ENCODE measurements at regions not wholly inside any gene's neighbourhood (a gene's known extent, or its start where the extent isn't known, plus 50 kb on each side); places are given as distances from the start of the nearest gene placed in this dataset.
"Not testable (repeated sequence)": the region's sequence is repeated elsewhere in the genome, so short reads cannot be mapped to it uniquely, and the experiment has no call there.

DNA sequence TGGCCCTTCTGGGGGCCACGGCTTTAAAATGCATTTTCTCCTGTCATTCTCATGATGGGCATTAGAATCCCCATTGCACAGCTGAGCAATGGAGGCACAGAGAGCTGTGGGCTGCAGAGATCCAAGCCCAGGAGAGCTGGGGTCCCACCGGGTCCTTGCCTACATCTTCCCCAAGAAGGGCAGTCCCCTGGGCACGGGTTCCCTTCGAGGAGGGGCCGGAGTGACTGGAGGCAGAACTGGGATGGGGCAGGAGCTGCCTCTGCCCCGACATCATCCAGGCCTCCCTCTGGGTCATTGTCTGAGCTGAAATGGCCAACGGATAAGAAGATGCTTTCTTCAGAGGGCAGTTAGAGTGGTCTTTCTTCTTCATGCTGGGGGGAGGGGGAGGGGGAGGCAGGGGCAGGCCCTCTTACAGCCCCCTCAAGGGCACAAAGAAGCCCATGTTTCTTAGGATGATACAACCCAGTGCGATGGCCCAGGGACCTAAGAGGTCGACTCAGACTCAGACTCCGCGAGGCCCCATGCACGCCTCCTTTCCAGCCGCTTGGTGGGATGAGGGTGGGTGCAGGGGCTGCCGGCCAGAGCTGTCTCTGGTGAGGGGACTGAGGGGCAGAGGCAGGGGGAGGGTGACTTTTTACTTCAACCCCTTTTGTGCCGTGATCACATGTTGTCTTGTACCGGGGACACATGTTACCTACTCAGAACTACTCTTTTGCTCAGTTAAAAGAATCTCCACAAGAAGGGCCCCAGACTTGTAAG is 112.4 kb upstream of the IRX2 start:
- CTCF ChIA-PET = no interaction called here
- Histone ChIP-seq H3K9me3 (no peaks in the 10 kb centered on the region), H3K27ac (no peak overlapping the region), H3K4me3 (no peak overlapping the region), H3K4me2 (no peak overlapping the region), H3K4me1 (no peaks in the 10 kb centered on the region)
- TF ChIP-seq EHMT2 (IDR thresholded peaks at IDR 0.05; ENCODE audit: low read depth) (no peak), FOSB (CRISPR knock-in tag; IDR thresholded peaks at IDR 0.05) (no peak), POLR2AphosphoS2 (conservative IDR thresholded peaks at IDR 0.05; ENCODE audit: low read length) (no peak), ZFP36 (IDR thresholded peaks at IDR 0.05; ENCODE audit: borderline replicate concordance, partially characterized antibody) (no peak)
- TF ChIP-seq, protein P1, sequence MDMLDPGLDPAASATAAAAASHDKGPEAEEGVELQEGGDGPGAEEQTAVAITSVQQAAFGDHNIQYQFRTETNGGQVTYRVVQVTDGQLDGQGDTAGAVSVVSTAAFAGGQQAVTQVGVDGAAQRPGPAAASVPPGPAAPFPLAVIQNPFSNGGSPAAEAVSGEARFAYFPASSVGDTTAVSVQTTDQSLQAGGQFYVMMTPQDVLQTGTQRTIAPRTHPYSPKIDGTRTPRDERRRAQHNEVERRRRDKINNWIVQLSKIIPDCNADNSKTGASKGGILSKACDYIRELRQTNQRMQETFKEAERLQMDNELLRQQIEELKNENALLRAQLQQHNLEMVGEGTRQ (IDR thresholded peaks at IDR 0.05) = no peak
- DNase-seq (ENCODE audit: low read depth in 1 of 2, low spot score in 1 of 2) = no peak
- no peak for ATAC-seq
- WGBS (ENCODE audit: missing lambda C conversion rate) = 20% methylated on average over 12 of the region's 16 CpGs
- no peak for FAIRE-seq
- POLR2A ChIA-PET = no interaction called here

DNA sequence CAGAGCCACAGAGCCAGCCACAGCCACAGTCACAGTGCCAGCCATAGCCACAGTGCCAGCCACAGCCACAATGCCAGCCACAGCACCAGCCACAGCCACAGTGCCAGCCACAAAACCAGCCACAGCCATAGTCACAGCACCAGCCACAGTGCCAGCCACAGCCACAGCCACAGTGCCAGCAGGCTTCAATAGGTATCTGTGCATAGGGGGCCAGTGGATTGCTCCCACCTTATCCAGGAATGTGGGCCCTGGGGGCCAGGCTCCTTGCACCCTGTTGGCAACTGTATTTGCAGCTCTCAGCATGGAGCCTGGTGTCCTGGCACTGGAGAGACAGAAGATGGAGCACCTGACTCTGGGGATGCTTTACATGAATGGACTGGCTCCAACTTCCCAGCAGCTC is 111.7 kb upstream of the IRX2 start:
- POLR2A ChIA-PET = no interaction called here
- no peak for TF ChIP-seq FOXS1 (CRISPR knock-in tag; IDR thresholded peaks at IDR 0.05)
- Histone ChIP-seq H3K4me1 (no peaks in the 10 kb centered on the region), H3K4me3 (no peak overlapping the region), H3K4me2 (no peak overlapping the region), H3K27ac (no peak overlapping the region), H3K9me3 (no peaks in the 10 kb centered on the region)
- DNase-seq (ENCODE audit: low read depth in 1 of 2, low spot score in 1 of 2) (no peak), ATAC-seq (no peak), FAIRE-seq (no peak)
- CTCF ChIA-PET = no interaction called here

DNA sequence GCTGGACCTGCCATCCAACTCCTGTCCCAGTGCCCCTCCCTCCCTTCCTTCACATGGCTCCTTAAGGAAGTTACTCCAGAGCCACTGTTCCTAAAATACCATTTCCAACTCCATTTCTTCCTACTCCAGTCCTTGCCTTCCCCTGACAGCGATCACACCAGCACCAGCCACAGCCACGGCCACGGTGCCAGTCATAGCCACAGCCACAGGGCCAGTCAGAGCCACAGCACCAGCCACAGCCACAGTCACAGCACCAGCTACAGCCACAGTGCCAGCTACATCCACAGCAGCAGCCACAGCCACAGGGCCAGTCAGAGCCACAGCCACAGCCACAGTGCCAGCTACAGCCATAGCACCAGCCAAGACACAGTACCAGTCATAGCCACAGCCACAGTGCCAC is 110.7 kb upstream of the IRX2 start:
- CTCF ChIA-PET; H3K27ac ChIP-seq; DNase-seq (ENCODE audit: low read depth in 1 of 2, low spot score in 1 of 2); POLR2A ChIA-PET; FAIRE-seq; H3K9me3 ChIP-seq; H3K4me2 ChIP-seq; H3K4me1 ChIP-seq; H3K4me3 ChIP-seq; ATAC-seq: not testable (repeated sequence)
- 7% methylated on average over 3 of the region's 3 CpGs for WGBS (ENCODE audit: missing lambda C conversion rate)

DNA sequence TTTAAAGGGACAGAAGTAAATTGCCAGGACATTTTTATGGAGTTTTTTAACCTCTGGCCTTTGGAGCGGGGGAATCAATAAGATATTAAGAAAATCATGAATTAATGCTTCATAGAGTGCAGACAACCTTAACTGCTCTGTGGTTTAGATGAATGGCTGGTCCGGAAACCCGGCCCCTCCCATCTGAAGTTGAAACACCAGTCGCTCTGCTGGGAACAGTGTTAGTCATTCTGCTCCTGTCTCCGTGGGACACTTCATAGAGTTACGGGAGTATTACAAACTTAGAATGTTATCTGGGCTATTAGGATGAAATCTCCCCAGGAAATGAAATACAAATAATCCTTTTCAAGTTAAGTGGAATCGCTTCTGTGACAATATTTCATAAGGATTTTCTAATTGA is 110.1 kb upstream of the IRX2 start:
- H3K9me3 ChIP-seq = no peaks in the 10 kb centered on the region
- 5% methylated on average over 7 of the region's 7 CpGs for WGBS (ENCODE audit: missing lambda C conversion rate)
- TF ChIP-seq, protein P2, sequence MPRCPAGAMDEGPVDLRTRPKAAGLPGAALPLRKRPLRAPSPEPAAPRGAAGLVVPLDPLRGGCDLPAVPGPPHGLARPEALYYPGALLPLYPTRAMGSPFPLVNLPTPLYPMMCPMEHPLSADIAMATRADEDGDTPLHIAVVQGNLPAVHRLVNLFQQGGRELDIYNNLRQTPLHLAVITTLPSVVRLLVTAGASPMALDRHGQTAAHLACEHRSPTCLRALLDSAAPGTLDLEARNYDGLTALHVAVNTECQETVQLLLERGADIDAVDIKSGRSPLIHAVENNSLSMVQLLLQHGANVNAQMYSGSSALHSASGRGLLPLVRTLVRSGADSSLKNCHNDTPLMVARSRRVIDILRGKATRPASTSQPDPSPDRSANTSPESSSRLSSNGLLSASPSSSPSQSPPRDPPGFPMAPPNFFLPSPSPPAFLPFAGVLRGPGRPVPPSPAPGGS (IDR thresholded peaks at IDR 0.05) = no peak
- no peak for TF ChIP-seq EHF (CRISPR knock-in tag; IDR thresholded peaks at IDR 0.05)
- no peak for TF ChIP-seq GATA3 (IDR thresholded peaks at IDR 0.05; ENCODE audit: borderline replicate concordance)
- TF ChIP-seq SREBF2 (IDR thresholded peaks at IDR 0.05) = no peak
- TF ChIP-seq RARB (CRISPR knock-in tag; IDR thresholded peaks at IDR 0.05) = no peak
- TF ChIP-seq, protein P1 (IDR thresholded peaks at IDR 0.05) = no peak
- no peak for TF ChIP-seq HOXA7 (CRISPR knock-in tag; IDR thresholded peaks at IDR 0.05)
- DNase-seq (ENCODE audit: low read depth in 1 of 2, low spot score in 1 of 2) (no peak), FAIRE-seq (no peak), ATAC-seq (no peak)
- no peaks in the 10 kb centered on the region for H3K4me1 ChIP-seq
- CTCF ChIA-PET = no interaction called here
- POLR2A ChIA-PET = no interaction called here
- H3K4me2 ChIP-seq = no peak overlapping the region
- H3K27ac ChIP-seq = no peak overlapping the region
- H3K4me3 ChIP-seq = no peak overlapping the region

DNA sequence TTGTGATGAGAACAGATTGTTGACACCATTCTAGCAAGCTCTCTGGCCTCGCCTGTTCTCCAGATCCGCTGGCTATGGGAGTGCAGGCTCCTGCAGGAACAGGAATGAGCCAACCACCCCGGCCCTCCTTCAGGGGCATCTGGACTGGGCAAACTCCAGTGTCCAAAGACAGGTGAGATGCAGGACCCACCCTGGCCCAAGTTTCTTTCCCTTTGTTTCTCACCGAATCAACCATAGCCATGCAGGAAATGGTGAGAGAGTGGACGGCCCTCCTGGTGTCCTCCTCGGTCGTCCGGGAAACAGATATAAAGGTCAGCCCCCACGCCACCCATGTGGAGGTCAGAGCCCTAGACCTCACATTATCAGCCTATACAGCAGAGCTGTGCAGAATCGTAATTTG is 108.6 kb upstream of the IRX2 start:
- FAIRE-seq = no peak
- no peak for TF ChIP-seq EHF (CRISPR knock-in tag; IDR thresholded peaks at IDR 0.05)
- TF ChIP-seq, protein P3, sequence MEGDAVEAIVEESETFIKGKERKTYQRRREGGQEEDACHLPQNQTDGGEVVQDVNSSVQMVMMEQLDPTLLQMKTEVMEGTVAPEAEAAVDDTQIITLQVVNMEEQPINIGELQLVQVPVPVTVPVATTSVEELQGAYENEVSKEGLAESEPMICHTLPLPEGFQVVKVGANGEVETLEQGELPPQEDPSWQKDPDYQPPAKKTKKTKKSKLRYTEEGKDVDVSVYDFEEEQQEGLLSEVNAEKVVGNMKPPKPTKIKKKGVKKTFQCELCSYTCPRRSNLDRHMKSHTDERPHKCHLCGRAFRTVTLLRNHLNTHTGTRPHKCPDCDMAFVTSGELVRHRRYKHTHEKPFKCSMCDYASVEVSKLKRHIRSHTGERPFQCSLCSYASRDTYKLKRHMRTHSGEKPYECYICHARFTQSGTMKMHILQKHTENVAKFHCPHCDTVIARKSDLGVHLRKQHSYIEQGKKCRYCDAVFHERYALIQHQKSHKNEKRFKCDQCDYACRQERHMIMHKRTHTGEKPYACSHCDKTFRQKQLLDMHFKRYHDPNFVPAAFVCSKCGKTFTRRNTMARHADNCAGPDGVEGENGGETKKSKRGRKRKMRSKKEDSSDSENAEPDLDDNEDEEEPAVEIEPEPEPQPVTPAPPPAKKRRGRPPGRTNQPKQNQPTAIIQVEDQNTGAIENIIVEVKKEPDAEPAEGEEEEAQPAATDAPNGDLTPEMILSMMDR (IDR thresholded peaks at IDR 0.05) = no peak
- TF ChIP-seq, protein P4, sequence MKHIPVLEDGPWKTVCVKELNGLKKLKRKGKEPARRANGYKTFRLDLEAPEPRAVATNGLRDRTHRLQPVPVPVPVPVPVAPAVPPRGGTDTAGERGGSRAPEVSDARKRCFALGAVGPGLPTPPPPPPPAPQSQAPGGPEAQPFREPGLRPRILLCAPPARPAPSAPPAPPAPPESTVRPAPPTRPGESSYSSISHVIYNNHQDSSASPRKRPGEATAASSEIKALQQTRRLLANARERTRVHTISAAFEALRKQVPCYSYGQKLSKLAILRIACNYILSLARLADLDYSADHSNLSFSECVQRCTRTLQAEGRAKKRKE (CRISPR knock-in tag; IDR thresholded peaks at IDR 0.05; ENCODE audit: low read depth) = no peak
- no peak for TF ChIP-seq FOXS1 (CRISPR knock-in tag; IDR thresholded peaks at IDR 0.05)
- TF ChIP-seq HOXB13 (CRISPR knock-in tag; IDR thresholded peaks at IDR 0.05; ENCODE audit: low read depth) = no peak
- no peak for TF ChIP-seq MYC (IDR thresholded peaks at IDR 0.05; ENCODE audit: borderline replicate concordance, low read length)
- no peak for TF ChIP-seq CEBPB (IDR thresholded peaks at IDR 0.05)
- TF ChIP-seq FOSB (CRISPR knock-in tag; IDR thresholded peaks at IDR 0.05) = no peak
- no peak for TF ChIP-seq ZNF302 (CRISPR knock-in tag; IDR thresholded peaks at IDR 0.05)
- no peak for TF ChIP-seq POLR2A (IDR thresholded peaks at IDR 0.05; ENCODE audit: low read length)
- no peak for TF ChIP-seq FOSL2 (IDR thresholded peaks at IDR 0.05)
- no peak for TF ChIP-seq FOSL2 (CRISPR knock-in tag; IDR thresholded peaks at IDR 0.05)
- no peak for TF ChIP-seq KDM5A (IDR thresholded peaks at IDR 0.05)
- TF ChIP-seq MAFK (IDR thresholded peaks at IDR 0.05; ENCODE audit: partially characterized antibody) = no peak

More for the DNA sequence above, 108.6 kb upstream of the IRX2 start:
- Histone ChIP-seq H3K4me1 (no peaks in the 10 kb centered on the region), H3K27ac (no peak overlapping the region), H3K9me3 (no peaks in the 10 kb centered on the region), H3K4me3 (no peak overlapping the region), H3K4me2 (no peak overlapping the region)
- ChIA-PET POLR2A (no interaction called here), CTCF (no interaction called here)
- DNase-seq (ENCODE audit: low read depth in 1 of 2, low spot score in 1 of 2) (no peak), ATAC-seq (no peak)
- WGBS (ENCODE audit: missing lambda C conversion rate) = 5% methylated on average over 10 of the region's 10 CpGs

Measured in A549 (cell line).